ENCODE measurements at regions not wholly inside any gene's neighbourhood (a gene's known extent, or its start where the extent isn't known, plus 50 kb on each side); places are given as distances from the start of the nearest gene placed in this dataset.

DNA sequence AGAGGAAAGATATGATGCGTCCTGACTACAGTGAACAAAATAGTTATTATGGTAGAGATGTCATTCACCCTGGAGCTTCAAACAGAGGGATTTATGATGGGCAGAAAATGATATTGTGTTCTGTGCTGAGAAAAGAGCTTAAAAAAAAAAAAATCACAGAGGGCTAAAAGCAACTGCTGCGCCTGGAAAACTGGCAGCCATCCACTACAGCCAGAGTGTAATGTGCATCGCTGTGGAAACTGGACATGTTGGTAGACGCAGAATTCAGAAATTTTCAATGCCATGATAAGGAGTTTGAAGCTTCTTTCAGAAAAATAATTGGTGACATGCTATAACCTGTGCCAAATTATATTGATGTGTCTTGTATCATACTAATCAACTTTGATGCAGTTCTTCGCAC is 122.9 kb upstream of the SOX11 start:
- TF ChIP-seq CTCF (IDR thresholded peaks at IDR 0.05) (no peak), ZFX (IDR thresholded peaks at IDR 0.05; ENCODE audit: borderline replicate concordance) (no peak)
